HUES6 (cell line): ENCODE measurements at regions not wholly inside any gene's neighbourhood (a gene's known extent, or its start where the extent isn't known, plus 50 kb on each side); places are given as distances from the start of the nearest gene placed in this dataset.

ENCODE experiments used
- H3K27ac ChIP-seq: 2 replicates; pipeline ENCODE4 v1.7.0; 2013; ENCODE audit warnings: low read depth, mild to moderate bottlenecking, low read length, inconsistent platforms
- H3K27me3 ChIP-seq: 2 replicates; pipeline ENCODE4 v1.6.1; 2013; ENCODE audit warnings: low read length; ENCODE audit not compliant: control insufficient read depth, insufficient read depth
- H3K36me3 ChIP-seq: 2 replicates; pipeline ENCODE4 v1.6.1; 2013; ENCODE audit warnings: low read length; ENCODE audit not compliant: control insufficient read depth, insufficient read depth
- H3K4me1 ChIP-seq: 2 replicates; pipeline ENCODE4 v1.6.1; 2013; ENCODE audit warnings: low read length; ENCODE audit not compliant: control insufficient read depth, insufficient read depth
- H3K4me3 ChIP-seq: 2 replicates; pipeline ENCODE4 v1.5.1; 2013; ENCODE audit warnings: low read depth, low read length
- H3K9ac ChIP-seq: one replicate; pipeline ENCODE4 v1.6.1; 2013; ENCODE audit warnings: mild to moderate bottlenecking, low read length
- H3K9me3 ChIP-seq: 2 replicates; pipeline ENCODE4 v1.6.1; 2013; ENCODE audit warnings: low read depth, low read length; ENCODE audit not compliant: control insufficient read depth, insufficient read depth

- Histone ChIP-seq H3K27me3 (no peaks in the 10 kb centered on the region), H3K4me1 (no peaks in the 10 kb centered on the region; the same call in 1 of the 2 replicates), H3K9me3 (no peaks in the 10 kb centered on the region), H3K27ac (no peak overlapping the region), H3K9ac (no peak overlapping the region), H3K4me3 (no peak overlapping the region), H3K36me3 (no peaks in the 10 kb centered on the region)
Measured at GRCh38 chr18:41499345-41499744, 455.7 kb upstream of the PIK3C3 start.

DNA sequence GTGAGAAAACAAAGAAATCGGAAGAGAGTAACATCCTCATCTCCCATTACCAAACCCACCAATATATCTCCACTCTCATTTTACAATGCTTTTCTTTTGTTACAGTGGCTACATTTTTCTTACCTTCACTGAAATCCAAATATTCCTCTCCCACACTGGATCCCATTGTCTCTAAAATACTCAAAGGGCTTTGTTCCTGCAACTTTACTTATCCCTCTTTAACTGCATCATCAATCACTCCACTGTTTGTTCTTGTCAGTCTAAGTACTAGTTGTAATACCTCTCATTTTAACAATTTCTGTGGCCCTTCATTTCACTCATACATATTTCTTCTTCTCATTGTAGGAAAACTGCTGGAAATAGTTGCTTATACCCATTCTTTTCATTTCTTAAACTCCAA lies 464.2 kb upstream of the PIK3C3 start:
- H3K9me3 ChIP-seq = no peaks in the 10 kb centered on the region
- H3K27me3 ChIP-seq = no peaks in the 10 kb centered on the region
- no peaks in the 10 kb centered on the region for H3K36me3 ChIP-seq
- H3K4me3 ChIP-seq = no peak overlapping the region
- no peaks in the 10 kb centered on the region for H3K4me1 ChIP-seq
- H3K27ac ChIP-seq = no peak overlapping the region
- no peak overlapping the region for H3K9ac ChIP-seq

DNA sequence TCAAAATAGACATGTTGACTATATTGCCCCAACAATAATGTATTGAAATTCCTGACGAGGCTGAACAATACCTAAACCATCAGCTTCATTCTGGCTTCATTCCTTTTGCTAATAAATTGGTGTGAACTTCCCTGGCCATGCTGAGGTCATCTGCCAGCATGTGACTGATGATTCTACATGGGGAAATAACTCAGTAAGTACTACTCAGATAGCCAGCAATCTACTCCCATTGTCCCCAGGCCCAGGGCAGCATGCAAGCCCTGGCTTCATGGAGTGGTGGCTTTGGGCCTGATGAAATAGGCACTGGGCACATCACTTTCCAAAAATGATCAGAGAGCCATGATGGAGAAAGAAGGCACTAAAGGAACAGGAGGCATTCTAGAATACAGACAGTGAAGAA lies 468.5 kb upstream of the PIK3C3 start:
- H3K4me1 ChIP-seq = peaks cover 10% of the 10 kb centered on the region
- no peak overlapping the region for H3K27ac ChIP-seq
- no peak overlapping the region for H3K4me3 ChIP-seq
- no peaks in the 10 kb centered on the region for H3K9me3 ChIP-seq
- H3K27me3 ChIP-seq = no peaks in the 10 kb centered on the region
- 0 out of 2 replicates have a peak, but pooled peaks cover 2% of the 10 kb centered on the region for H3K36me3 ChIP-seq
- H3K9ac ChIP-seq = no peak overlapping the region

DNA sequence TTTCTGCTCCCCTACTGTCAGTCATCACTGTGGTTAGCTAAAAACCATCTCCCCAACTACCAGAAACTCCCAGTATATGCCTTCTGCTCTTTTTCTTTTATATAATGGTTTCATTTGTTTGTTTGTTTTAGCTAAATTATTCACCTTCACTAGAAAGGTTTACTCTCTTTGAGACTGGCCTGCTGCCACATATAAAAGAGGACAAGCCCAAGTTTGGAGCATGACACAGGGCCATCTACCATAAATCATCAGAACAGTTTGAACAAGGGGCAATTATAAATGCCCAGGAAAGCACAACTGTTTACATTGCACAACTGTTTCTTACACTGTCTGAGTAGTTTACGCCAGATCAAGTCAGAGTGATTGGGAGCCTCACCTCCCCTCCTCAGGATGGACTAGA lies 471.0 kb upstream of the PIK3C3 start:
- H3K36me3 ChIP-seq = 0 out of 2 replicates have a peak, but pooled peaks cover 2% of the 10 kb centered on the region
- no peak overlapping the region for H3K9ac ChIP-seq
- no peaks in the 10 kb centered on the region for H3K27me3 ChIP-seq
- H3K4me3 ChIP-seq = no peak overlapping the region
- H3K4me1 ChIP-seq = peaks cover 10% of the 10 kb centered on the region
- no peaks in the 10 kb centered on the region for H3K9me3 ChIP-seq
- no peak overlapping the region for H3K27ac ChIP-seq

GRCh38 chr18:41482501-41482900 lies 472.5 kb upstream of the PIK3C3 start:
- no peaks in the 10 kb centered on the region for H3K27me3 ChIP-seq
- no peak overlapping the region for H3K9ac ChIP-seq
- no peaks in the 10 kb centered on the region for H3K9me3 ChIP-seq
- no peak overlapping the region for H3K27ac ChIP-seq
- no peak overlapping the region for H3K4me3 ChIP-seq
- H3K4me1 ChIP-seq = peaks cover 10% of the 10 kb centered on the region
- 0 out of 2 replicates have a peak, but pooled peaks cover 2% of the 10 kb centered on the region for H3K36me3 ChIP-seq

- no peak overlapping the region for H3K27ac ChIP-seq
- H3K36me3 ChIP-seq = no peaks in the 10 kb centered on the region
- no peak overlapping the region for H3K4me3 ChIP-seq
- no peak overlapping the region for H3K9ac ChIP-seq
- H3K9me3 ChIP-seq = no peaks in the 10 kb centered on the region
- H3K4me1 ChIP-seq = peaks cover 41% of the 10 kb centered on the region
- H3K27me3 ChIP-seq = no peaks in the 10 kb centered on the region
Measured at GRCh38 chr18:41466436-41467160, 488.4 kb upstream of the PIK3C3 start.

GRCh38 chr18:41465386-41465785 lies 489.6 kb upstream of the PIK3C3 start:
- H3K27me3 ChIP-seq = no peaks in the 10 kb centered on the region
- H3K36me3 ChIP-seq = no peaks in the 10 kb centered on the region
- H3K27ac ChIP-seq = peak overlapping the region; percentile 31; the same call in 1 of the 2 replicates
- H3K9ac ChIP-seq = no peak overlapping the region
- H3K4me1 ChIP-seq = peaks cover 45% of the 10 kb centered on the region
- no peak overlapping the region for H3K4me3 ChIP-seq
- H3K9me3 ChIP-seq = no peaks in the 10 kb centered on the region

DNA sequence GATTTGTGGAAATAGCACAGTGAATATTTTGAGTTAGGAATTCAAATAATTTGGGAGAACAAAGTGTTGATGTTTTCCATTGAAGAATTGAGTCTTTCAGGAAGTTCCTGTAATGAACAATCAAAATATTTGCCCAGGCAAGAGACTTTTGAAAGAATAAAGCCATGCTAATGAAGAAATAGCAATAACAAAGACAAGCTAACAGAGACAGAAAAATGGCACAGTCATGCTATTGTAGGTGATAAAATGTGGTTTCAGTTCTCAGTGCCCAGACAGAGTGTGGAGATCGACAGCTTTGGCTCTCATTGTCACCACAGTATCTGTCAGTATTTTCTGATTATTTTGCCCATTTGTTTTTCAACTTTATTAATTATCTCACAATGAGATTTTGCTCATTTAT lies 490.8 kb upstream of the PIK3C3 start:
- Histone ChIP-seq H3K4me1 (peaks cover 45% of the 10 kb centered on the region), H3K4me3 (no peak overlapping the region), H3K36me3 (no peaks in the 10 kb centered on the region)

DNA sequence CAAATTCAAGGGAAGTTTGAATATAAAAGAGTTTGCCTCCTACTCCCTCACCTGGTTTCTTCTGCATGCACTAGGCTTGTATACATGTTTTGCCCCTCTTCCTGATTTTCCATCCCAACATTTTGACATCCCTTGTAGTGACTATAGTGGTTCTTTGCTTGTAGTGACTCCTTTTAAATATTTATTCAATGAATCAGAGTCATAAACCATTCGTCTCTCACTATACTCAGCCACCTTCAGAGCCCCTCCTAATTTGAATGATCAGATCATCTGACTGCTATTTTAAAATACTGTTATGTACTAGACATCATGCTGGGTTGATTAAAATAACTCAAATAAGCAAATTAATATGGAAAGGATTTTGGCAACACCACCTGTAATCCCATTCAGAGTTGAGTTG lies 492.1 kb upstream of the PIK3C3 start:
- Histone ChIP-seq H3K36me3 (no peaks in the 10 kb centered on the region), H3K4me3 (no peak overlapping the region), H3K4me1 (peaks cover 45% of the 10 kb centered on the region), H3K27ac (no peak overlapping the region), H3K9me3 (no peaks in the 10 kb centered on the region), H3K27me3 (no peaks in the 10 kb centered on the region), H3K9ac (no peak overlapping the region)

More for the DNA sequence above, 490.8 kb upstream of the PIK3C3 start:
- Histone ChIP-seq H3K27me3 (no peaks in the 10 kb centered on the region), H3K9me3 (no peaks in the 10 kb centered on the region), H3K27ac (peak overlapping the region; percentile 58), H3K9ac (no peak overlapping the region)

GRCh38 chr18:41461114-41461513 lies 493.9 kb upstream of the PIK3C3 start:
- no peak overlapping the region for H3K9ac ChIP-seq
- no peak overlapping the region for H3K27ac ChIP-seq
- H3K27me3 ChIP-seq = no peaks in the 10 kb centered on the region
- no peaks in the 10 kb centered on the region for H3K9me3 ChIP-seq
- H3K4me3 ChIP-seq = no peak overlapping the region
- H3K4me1 ChIP-seq = peaks cover 39% of the 10 kb centered on the region
- H3K36me3 ChIP-seq = no peaks in the 10 kb centered on the region

GRCh38 chr18:41459656-41460055 lies 495.4 kb upstream of the PIK3C3 start:
- Histone ChIP-seq H3K9me3 (no peaks in the 10 kb centered on the region), H3K36me3 (no peaks in the 10 kb centered on the region), H3K9ac (no peak overlapping the region), H3K4me3 (no peak overlapping the region), H3K27ac (no peak overlapping the region), H3K27me3 (no peaks in the 10 kb centered on the region), H3K4me1 (peaks cover 28% of the 10 kb centered on the region)
